Astrocyte (in vitro differentiated cells and primary cell): ENCODE measurements at regions not wholly inside any gene's neighbourhood (a gene's known extent, or its start where the extent isn't known, plus 50 kb on each side); places are given as distances from the start of the nearest gene placed in this dataset.
"Not testable (repeated sequence)": the region's sequence is repeated elsewhere in the genome, so short reads cannot be mapped to it uniquely, and the experiment has no call there.

Experiments
- DNase-seq: peaks from one replicate; pipeline ENCODE4 v3.0.0-alpha.2; 2010; ENCODE audit warnings: low read depth
- FAIRE-seq: peaks from 2 replicates; lab custom pipeline; 2011; peaks lifted over from hg19 to GRCh38; lab: Jason Lieb, UNC
- H2AFZ ChIP-seq: 2 replicates; pipeline ENCODE4 v1.6.0; 2012; ENCODE audit warnings: low read depth, low read length, inconsistent platforms
- H3K27ac ChIP-seq: 2 replicates; pipeline ENCODE4 v1.5.1; 2011; ENCODE audit warnings: low read depth, low read length, inconsistent platforms
- H3K27me3 ChIP-seq: 2 replicates; pipeline ENCODE4 v1.6.0; 2011; ENCODE audit warnings: low read length, inconsistent platforms; ENCODE audit not compliant: insufficient read depth
- H3K36me3 ChIP-seq: 2 replicates; pipeline ENCODE4 v1.5.1; 2011; ENCODE audit warnings: low read length, inconsistent platforms; ENCODE audit not compliant: insufficient read depth
- H3K4me1 ChIP-seq: 2 replicates; pipeline ENCODE4 v1.5.1; 2011; ENCODE audit warnings: low read length, inconsistent platforms; ENCODE audit not compliant: insufficient read depth
- H3K4me2 ChIP-seq: 2 replicates; pipeline ENCODE4 v1.6.0; 2012; ENCODE audit warnings: low read length, inconsistent platforms
- H3K4me3 ChIP-seq: 2 replicates; pipeline ENCODE4 v1.5.1; 2011; ENCODE audit warnings: low read depth, mild to moderate bottlenecking, low read length, inconsistent platforms; ENCODE audit not compliant: insufficient read depth
- H3K79me2 ChIP-seq: 2 replicates; pipeline ENCODE4 v1.6.0; 2012; ENCODE audit warnings: mild to moderate bottlenecking, low read length, inconsistent platforms; ENCODE audit not compliant: insufficient read depth
- H3K9ac ChIP-seq: 2 replicates; pipeline ENCODE4 v1.6.0; 2012; ENCODE audit warnings: mild to moderate bottlenecking, low read length, inconsistent platforms
- H3K9me3 ChIP-seq: 2 replicates; pipeline ENCODE4 v1.5.1; 2012; ENCODE audit warnings: low read depth, mild to moderate bottlenecking, low read length, inconsistent platforms; ENCODE audit not compliant: insufficient read depth
- H4K20me1 ChIP-seq: 2 replicates; pipeline ENCODE4 v1.6.0; 2012; ENCODE audit warnings: low read length, inconsistent platforms; ENCODE audit not compliant: insufficient read depth
- H3K27ac Mint-ChIP-seq: one replicate; pipeline ENCODE4 v1.8.0; 2021; ENCODE audit warnings: mild to moderate bottlenecking, mixed read lengths; ENCODE audit not compliant: unreplicated experiment
- H3K27me3 Mint-ChIP-seq: one replicate; pipeline ENCODE4 v1.8.0; 2021; ENCODE audit warnings: low read depth, mixed read lengths; ENCODE audit not compliant: unreplicated experiment
- H3K36me3 Mint-ChIP-seq: one replicate; pipeline ENCODE4 v1.8.0; 2021; ENCODE audit warnings: low read depth, mixed read lengths; ENCODE audit not compliant: unreplicated experiment
- H3K4me1 Mint-ChIP-seq: one replicate; pipeline ENCODE4 v1.8.0; 2021; ENCODE audit warnings: low read depth, mixed read lengths; ENCODE audit not compliant: unreplicated experiment
- H3K4me3 Mint-ChIP-seq: one replicate; pipeline ENCODE4 v1.8.0; 2021; ENCODE audit warnings: mild to moderate bottlenecking, moderate library complexity, mixed read lengths; ENCODE audit not compliant: unreplicated experiment
- H3K9me3 Mint-ChIP-seq: one replicate; pipeline ENCODE4 v1.8.0; 2021; ENCODE audit warnings: mild to moderate bottlenecking, mixed read lengths; ENCODE audit not compliant: unreplicated experiment
- CTCF ChIP-seq: IDR thresholded peaks from 2 replicates; pipeline ENCODE4 v1.5.1; 2011; ENCODE audit warnings: low read depth, mild to moderate bottlenecking, inconsistent platforms, low read length, moderate library complexity; ENCODE audit not compliant: insufficient read depth
- EZH2 ChIP-seq: IDR thresholded peaks from 2 replicates; pipeline ENCODE4 v1.6.1; 2012; ENCODE audit warnings: mild to moderate bottlenecking, low read length, inconsistent platforms; ENCODE audit not compliant: insufficient read depth

GRCh38 chr5:87034557-87034956 is 233.1 kb upstream of the RASA1 start:
- Histone ChIP-seq H3K9me3 (no peaks in the 10 kb centered on the region), H3K36me3 (no peaks in the 10 kb centered on the region), H3K4me2 (no peak overlapping the region), H4K20me1 (no peaks in the 10 kb centered on the region), H3K27ac (no peak overlapping the region), H3K9ac (no peak overlapping the region), H3K27me3 (no peaks in the 10 kb centered on the region), H3K4me1 (no peaks in the 10 kb centered on the region), H3K79me2 (no peaks in the 10 kb centered on the region), H3K4me3 (no peak overlapping the region), H2AFZ (no peak overlapping the region)
- no peak for FAIRE-seq
- H3K4me3 Mint-ChIP-seq: no peak overlapping the region
- H3K4me1 Mint-ChIP-seq: peaks cover 2% of the 10 kb centered on the region
- no peaks in the 10 kb centered on the region for H3K36me3 Mint-ChIP-seq
- DNase-seq: no peak
- H3K27ac Mint-ChIP-seq: no peak overlapping the region
- H3K9me3 Mint-ChIP-seq: peaks cover 7% of the 10 kb centered on the region
- H3K27me3 Mint-ChIP-seq: no peaks in the 10 kb centered on the region
- no peak for TF ChIP-seq CTCF
- TF ChIP-seq EZH2: no peak

GRCh38 chr5:87042554-87042953 is 225.1 kb upstream of the RASA1 start:
- peaks cover 11% of the 10 kb centered on the region for H3K9me3 Mint-ChIP-seq
- Histone ChIP-seq H3K36me3 (no peaks in the 10 kb centered on the region), H3K4me3 (no peak overlapping the region), H3K9ac (no peak overlapping the region), H3K4me1 (no peaks in the 10 kb centered on the region), H3K27ac (no peak overlapping the region), H3K79me2 (no peaks in the 10 kb centered on the region), H3K9me3 (no peaks in the 10 kb centered on the region), H2AFZ (no peak overlapping the region), H4K20me1 (no peaks in the 10 kb centered on the region), H3K4me2 (no peak overlapping the region), H3K27me3 (no peaks in the 10 kb centered on the region)
- no peaks in the 10 kb centered on the region for H3K27me3 Mint-ChIP-seq
- no peak for TF ChIP-seq CTCF
- TF ChIP-seq EZH2: no peak
- FAIRE-seq: no peak
- no peaks in the 10 kb centered on the region for H3K4me1 Mint-ChIP-seq
- no peak overlapping the region for H3K27ac Mint-ChIP-seq
- DNase-seq: no peak
- no peak overlapping the region for H3K4me3 Mint-ChIP-seq
- H3K36me3 Mint-ChIP-seq: no peaks in the 10 kb centered on the region

- no peaks in the 10 kb centered on the region for H4K20me1 ChIP-seq
- H3K9me3 Mint-ChIP-seq: peaks cover 24% of the 10 kb centered on the region
- H3K27ac ChIP-seq: no peak overlapping the region
Measured at GRCh38 chr5:87048156-87048555, 219.5 kb upstream of the RASA1 start.

GRCh38 chr5:87049012-87049411 is 218.7 kb upstream of the RASA1 start:
- not testable (repeated sequence) for H3K27me3 Mint-ChIP-seq, H3K9me3 ChIP-seq, DNase-seq, H4K20me1 ChIP-seq, H3K4me1 Mint-ChIP-seq, H3K27me3 ChIP-seq, H3K4me3 Mint-ChIP-seq, H3K4me2 ChIP-seq, H3K4me1 ChIP-seq, H3K27ac Mint-ChIP-seq, H3K36me3 ChIP-seq, H3K4me3 ChIP-seq, FAIRE-seq, H3K27ac ChIP-seq, H3K36me3 Mint-ChIP-seq, H2AFZ ChIP-seq, H3K9ac ChIP-seq, H3K79me2 ChIP-seq
- H3K9me3 Mint-ChIP-seq: peaks cover 24% of the 10 kb centered on the region

More at GRCh38 chr5:87048156-87048555, 219.5 kb upstream of the RASA1 start:
- no peak overlapping the region for H3K4me3 ChIP-seq
- Mint-ChIP-seq H3K4me3 (no peak overlapping the region), H3K27ac (no peak overlapping the region), H3K4me1 (no peaks in the 10 kb centered on the region), H3K36me3 (peaks cover 6% of the 10 kb centered on the region), H3K27me3 (no peaks in the 10 kb centered on the region)
- H2AFZ ChIP-seq: no peak overlapping the region
- no peaks in the 10 kb centered on the region for H3K9me3 ChIP-seq
- no peak overlapping the region for H3K9ac ChIP-seq
- no peaks in the 10 kb centered on the region for H3K4me1 ChIP-seq
- TF ChIP-seq CTCF: no peak
- TF ChIP-seq EZH2: no peak
- FAIRE-seq: no peak
- no peaks in the 10 kb centered on the region for H3K79me2 ChIP-seq
- no peaks in the 10 kb centered on the region for H3K36me3 ChIP-seq
- no peak overlapping the region for H3K4me2 ChIP-seq
- DNase-seq: no peak
- no peaks in the 10 kb centered on the region for H3K27me3 ChIP-seq
